ENCODE measurements at regions not wholly inside any gene's neighbourhood (a gene's known extent, or its start where the extent isn't known, plus 50 kb on each side); places are given as distances from the start of the nearest gene placed in this dataset.

- TF ChIP-seq CREB1 (IDR thresholded peaks at IDR 0.05; ENCODE audit: low read depth) (no peak), EP300 (IDR thresholded peaks at IDR 0.05; ENCODE audit: borderline replicate concordance) (no peak), FOXM1 (IDR thresholded peaks at IDR 0.05; ENCODE audit: borderline replicate concordance, low read depth) (no peak), MAX (IDR thresholded peaks at IDR 0.05) (no peak), CEBPB (IDR thresholded peaks at IDR 0.05) (no peak), USF1 (IDR thresholded peaks at IDR 0.05) (no peak), REST (IDR thresholded peaks at IDR 0.05; ENCODE audit: low read depth) (no peak), TCF12 (IDR thresholded peaks at IDR 0.05; ENCODE audit: low read depth) (no peak), YY1 (IDR thresholded peaks at IDR 0.05; ENCODE audit: low read depth) (no peak), EGR1 (IDR thresholded peaks at IDR 0.05) (no peak), TAF1 (IDR thresholded peaks at IDR 0.05; ENCODE audit: low read depth) (no peak)
Observed at GRCh38 chr1:184832517-184832916, 77.9 kb upstream of the EDEM3 start.

- TF ChIP-seq TEAD4 (IDR thresholded peaks at IDR 0.05) (no peak), CEBPB (IDR thresholded peaks at IDR 0.05) (no peak), EGR1 (IDR thresholded peaks at IDR 0.05) (no peak), ZBTB7A (IDR thresholded peaks at IDR 0.05; ENCODE audit: low read depth) (no peak), NFIC (IDR thresholded peaks at IDR 0.05) (no peak)
Observed at GRCh38 chr1:184828369-184828717, 73.7 kb upstream of the EDEM3 start.

GRCh38 chr1:184827600-184828368, 73.1 kb upstream of the EDEM3 start:
- TF ChIP-seq ZBTB7A (IDR thresholded peaks at IDR 0.05; ENCODE audit: low read depth) (no peak), TAF1 (IDR thresholded peaks at IDR 0.05; ENCODE audit: low read depth) (no peak), CEBPB (IDR thresholded peaks at IDR 0.05) (no peak), CREB1 (IDR thresholded peaks at IDR 0.05; ENCODE audit: low read depth) (no peak), REST (IDR thresholded peaks at IDR 0.05; ENCODE audit: low read depth) (no peak), EGR1 (IDR thresholded peaks at IDR 0.05) (no peak), TEAD4 (IDR thresholded peaks at IDR 0.05) (no peak), TCF12 (IDR thresholded peaks at IDR 0.05; ENCODE audit: low read depth) (no peak), USF1 (IDR thresholded peaks at IDR 0.05) (no peak), NFIC (IDR thresholded peaks at IDR 0.05) (no peak), FOXM1 (IDR thresholded peaks at IDR 0.05; ENCODE audit: borderline replicate concordance, low read depth) (no peak)

- TF ChIP-seq FOXM1 (IDR thresholded peaks at IDR 0.05; ENCODE audit: borderline replicate concordance, low read depth) (no peak), MAX (IDR thresholded peaks at IDR 0.05) (no peak), REST (IDR thresholded peaks at IDR 0.05; ENCODE audit: low read depth) (no peak)
Observed at GRCh38 chr1:184826001-184826400, 71.3 kb upstream of the EDEM3 start.

- TF ChIP-seq FOXM1 (IDR thresholded peaks at IDR 0.05; ENCODE audit: borderline replicate concordance, low read depth) (no peak), REST (IDR thresholded peaks at IDR 0.05; ENCODE audit: low read depth) (no peak), TEAD4 (IDR thresholded peaks at IDR 0.05) (no peak), EP300 (IDR thresholded peaks at IDR 0.05; ENCODE audit: borderline replicate concordance) (no peak), ZBTB7A (IDR thresholded peaks at IDR 0.05; ENCODE audit: low read depth) (no peak), USF1 (IDR thresholded peaks at IDR 0.05) (no peak), EGR1 (IDR thresholded peaks at IDR 0.05) (no peak), CEBPB (IDR thresholded peaks at IDR 0.05) (no peak), YY1 (IDR thresholded peaks at IDR 0.05; ENCODE audit: low read depth) (no peak), NFIC (IDR thresholded peaks at IDR 0.05) (no peak), TAF1 (IDR thresholded peaks at IDR 0.05; ENCODE audit: low read depth) (no peak), TCF12 (IDR thresholded peaks at IDR 0.05; ENCODE audit: low read depth) (no peak), MAX (IDR thresholded peaks at IDR 0.05) (no peak), RAD21 (IDR thresholded peaks at IDR 0.05; ENCODE audit: low read depth) (no peak), CREB1 (IDR thresholded peaks at IDR 0.05; ENCODE audit: low read depth) (no peak)
Observed at GRCh38 chr1:184825571-184825970, 70.9 kb upstream of the EDEM3 start.
